Ascending aorta (tissue), 2 donors: ENCODE measurements at regions not wholly inside any gene's neighbourhood (a gene's known extent, or its start where the extent isn't known, plus 50 kb on each side); places are given as distances from the start of the nearest gene placed in this dataset.

Experiments
- DNase-seq, 2 donors: peaks; one replicate each; pipeline ENCODE4 v3.0.0-alpha.2; 2019; ENCODE audit warnings: low spot score in 2 of 2
- H3K27ac ChIP-seq, 2 donors: fragments of 200-600 bp; sonication (generic); one replicate each; pipeline ENCODE4 v1.5.1; 2016 to 2017; ENCODE audit warnings: mild to moderate bottlenecking in 1 of 2
- H3K27me3 ChIP-seq: fragments of 200-600 bp; sonication (generic); one replicate; pipeline ENCODE4 v1.5.1; 2017
- H3K36me3 ChIP-seq, 2 donors: fragments of 200-600 bp; sonication (generic); one replicate each; pipeline ENCODE4 v1.5.1; 2016
- H3K4me1 ChIP-seq, 2 donors: fragments of 200-600 bp; sonication (generic); one replicate each; pipeline ENCODE4 v1.5.1; 2016 to 2017; ENCODE audit warnings: mild to moderate bottlenecking in 1 of 2
- H3K4me3 ChIP-seq, 2 donors: fragments of 200-600 bp; sonication (generic); one replicate each; pipeline ENCODE4 v1.5.1; 2016 to 2017; ENCODE audit warnings: mild to moderate bottlenecking in 1 of 2
- H3K9me3 ChIP-seq, 2 donors: fragments of 200-600 bp; sonication (generic); one replicate each; pipeline ENCODE4 v1.5.1; 2016
- CTCF ChIP-seq, 3 experiments: fragments of 200-600 bp in 2 of 3; fragments of 450-650 bp in 1 of 3; sonication (generic) in 2 of 3; IDR thresholded peaks; one replicate each; pipeline ENCODE4 v1.5.1; 2016 to 2019; ENCODE audit warnings: antibody characterized with exemption in 3 of 3, mild to moderate bottlenecking in 1 of 3, moderate library complexity in 1 of 3
- intact Hi-C: fragments of 100-400 bp; cut with DNase I; formaldehyde crosslinking; loops from one replicate; pipeline ENCODE4 v1.15.1; 2023

- Histone ChIP-seq H3K9me3 (no peaks in the 10 kb centered on the region), H3K27me3 (no peaks in the 10 kb centered on the region), H3K27ac (no peak overlapping the region), H3K36me3 (no peaks in the 10 kb centered on the region), H3K4me1 (no peaks in the 10 kb centered on the region), H3K4me3 (no peak overlapping the region)
- no peak for TF ChIP-seq CTCF (IDR thresholded peaks at IDR 0.05)
- intact Hi-C loops = no loop called here
- DNase-seq = no peak
These were observed 502.4 kb upstream of the CDH11 start for GRCh38 chr16:65624229-65624628.

- no peaks in the 10 kb centered on the region for H3K27me3 ChIP-seq
- no peak overlapping the region for H3K27ac ChIP-seq
- H3K36me3 ChIP-seq = no peaks in the 10 kb centered on the region
- intact Hi-C loops = no loop called here
- H3K4me3 ChIP-seq = no peak overlapping the region
- TF ChIP-seq CTCF (IDR thresholded peaks at IDR 0.05) = no peak
- DNase-seq = no peak
- H3K9me3 ChIP-seq = no peaks in the 10 kb centered on the region
- H3K4me1 ChIP-seq = no peaks in the 10 kb centered on the region
These were observed 501.0 kb upstream of the CDH11 start for GRCh38 chr16:65622871-65623270.

DNA sequence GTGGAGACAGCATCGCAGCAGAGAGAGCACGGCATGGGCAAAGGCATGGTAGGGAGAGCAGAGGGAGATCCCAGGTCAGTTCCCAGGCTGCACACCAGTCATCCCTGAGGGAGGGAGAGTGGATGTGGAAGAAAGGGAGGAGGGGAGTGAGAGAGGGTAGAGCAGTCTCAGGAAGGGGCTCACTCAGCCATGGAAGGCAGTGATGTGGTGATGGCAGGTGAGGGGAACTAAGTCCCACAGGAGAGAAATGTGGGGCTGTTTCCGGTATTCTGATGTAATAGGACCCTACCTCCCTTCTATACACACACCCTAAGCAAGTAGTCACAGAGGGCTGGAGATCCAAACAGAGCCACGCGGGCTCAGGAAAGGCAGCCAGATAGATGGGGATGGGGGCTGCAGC lies 500.3 kb upstream of the CDH11 start:
- intact Hi-C loops = no loop called here
- TF ChIP-seq CTCF (IDR thresholded peaks at IDR 0.05) = no peak

DNA sequence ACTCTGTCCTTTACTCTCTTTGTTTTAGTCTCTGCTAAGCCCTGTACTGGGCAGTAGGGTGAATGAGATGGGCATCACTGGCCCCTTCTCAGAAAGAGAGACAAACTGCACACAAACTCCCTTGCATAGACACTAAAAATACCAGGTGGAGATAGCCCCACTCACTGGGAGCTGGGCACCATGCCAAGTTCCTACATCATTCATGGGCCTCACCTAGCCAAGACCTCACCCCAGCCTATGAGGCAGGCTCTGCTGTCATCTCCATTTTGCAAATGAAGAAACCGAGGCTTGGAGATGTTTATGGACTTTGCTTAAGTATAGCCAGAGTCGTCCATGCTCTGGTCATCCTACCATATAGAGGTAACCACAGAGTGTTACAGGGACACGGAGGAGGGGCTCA lies 499.8 kb upstream of the CDH11 start:
- no peak for DNase-seq
- H3K27ac ChIP-seq = no peak overlapping the region
- no peaks in the 10 kb centered on the region for H3K9me3 ChIP-seq
- H3K27me3 ChIP-seq = no peaks in the 10 kb centered on the region
- no peak overlapping the region for H3K4me3 ChIP-seq
- intact Hi-C loops = no loop called here
- H3K4me1 ChIP-seq = no peaks in the 10 kb centered on the region
- TF ChIP-seq CTCF (IDR thresholded peaks at IDR 0.05) = no peak
- no peaks in the 10 kb centered on the region for H3K36me3 ChIP-seq

More for the DNA sequence above, 500.3 kb upstream of the CDH11 start:
- Histone ChIP-seq H3K36me3 (no peaks in the 10 kb centered on the region), H3K4me3 (no peak overlapping the region), H3K9me3 (no peaks in the 10 kb centered on the region), H3K27me3 (no peaks in the 10 kb centered on the region), H3K4me1 (no peaks in the 10 kb centered on the region), H3K27ac (no peak overlapping the region)
- no peak for DNase-seq

DNA sequence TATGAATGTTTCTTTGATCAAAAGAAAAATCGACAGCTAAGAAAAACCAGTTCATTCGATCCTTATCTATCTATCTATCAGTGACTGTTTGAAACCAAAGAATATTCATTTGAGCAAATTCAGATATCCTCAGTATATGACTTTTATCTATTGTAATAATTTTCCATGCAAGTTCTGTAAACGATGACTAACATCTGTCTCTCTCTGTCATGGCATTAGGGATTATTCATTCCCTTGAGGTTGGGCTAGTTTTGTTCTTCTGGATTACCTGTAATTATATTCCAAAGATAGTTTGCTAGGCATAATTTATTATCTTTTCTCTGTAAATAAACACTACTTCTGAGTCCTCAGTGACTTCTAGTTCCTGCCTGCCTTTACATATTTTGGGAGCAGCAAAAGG lies 497.7 kb upstream of the CDH11 start:
- H3K27ac ChIP-seq = no peak overlapping the region
- intact Hi-C loops = no loop called here
- DNase-seq = no peak
- no peak for TF ChIP-seq CTCF (IDR thresholded peaks at IDR 0.05)
- H3K36me3 ChIP-seq = no peaks in the 10 kb centered on the region
- H3K9me3 ChIP-seq = no peaks in the 10 kb centered on the region
- H3K27me3 ChIP-seq = no peaks in the 10 kb centered on the region
- H3K4me3 ChIP-seq = no peak overlapping the region
- H3K4me1 ChIP-seq = no peaks in the 10 kb centered on the region

DNA sequence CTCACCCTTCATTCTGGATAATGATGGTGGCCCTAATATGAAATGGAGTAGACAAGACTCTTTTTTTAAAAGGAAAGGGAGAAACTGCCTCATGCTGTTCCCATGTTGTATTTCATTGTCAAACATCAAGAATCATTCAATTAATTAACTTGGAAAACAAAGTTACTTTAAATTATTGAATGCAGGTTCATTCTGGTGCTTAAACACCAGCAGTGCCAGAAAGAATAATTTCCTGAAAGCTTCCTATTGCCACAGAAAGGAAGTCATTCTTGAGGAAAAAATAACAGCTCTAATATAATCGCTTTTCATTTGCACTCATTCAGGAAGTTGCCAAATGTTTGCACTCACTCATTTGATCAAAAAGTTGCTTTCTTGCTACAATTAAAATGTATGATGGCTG lies 497.1 kb upstream of the CDH11 start:
- no peaks in the 10 kb centered on the region for H3K4me1 ChIP-seq
- no peaks in the 10 kb centered on the region for H3K27me3 ChIP-seq
- intact Hi-C loops = no loop called here
- no peaks in the 10 kb centered on the region for H3K9me3 ChIP-seq
- TF ChIP-seq CTCF (IDR thresholded peaks at IDR 0.05) = no peak
- no peak overlapping the region for H3K27ac ChIP-seq
- no peaks in the 10 kb centered on the region for H3K36me3 ChIP-seq
- DNase-seq = no peak
- no peak overlapping the region for H3K4me3 ChIP-seq
